IPS DF 19.7 (cell line): ENCODE measurements at regions not wholly inside any gene's neighbourhood (a gene's known extent, or its start where the extent isn't known, plus 50 kb on each side); places are given as distances from the start of the nearest gene placed in this dataset.

ENCODE experiments used
- DNase-seq: peaks from one replicate; pipeline ENCODE4 v3.0.0-alpha.2; 2013; ENCODE audit warnings: low read depth, low spot score

GRCh38 chr2:100627330-100628300 lies 64.8 kb downstream of the PDCL3 start:
- no peak for DNase-seq

GRCh38 chr2:100628506-100628905 lies 65.7 kb downstream of the PDCL3 start:
- no peak for DNase-seq

- DNase-seq = no peak
Observed at GRCh38 chr2:100629309-100629708, 66.5 kb downstream of the PDCL3 start.

- no peak for DNase-seq
Observed at GRCh38 chr2:100630473-100630977, 67.7 kb downstream of the PDCL3 start.

DNA sequence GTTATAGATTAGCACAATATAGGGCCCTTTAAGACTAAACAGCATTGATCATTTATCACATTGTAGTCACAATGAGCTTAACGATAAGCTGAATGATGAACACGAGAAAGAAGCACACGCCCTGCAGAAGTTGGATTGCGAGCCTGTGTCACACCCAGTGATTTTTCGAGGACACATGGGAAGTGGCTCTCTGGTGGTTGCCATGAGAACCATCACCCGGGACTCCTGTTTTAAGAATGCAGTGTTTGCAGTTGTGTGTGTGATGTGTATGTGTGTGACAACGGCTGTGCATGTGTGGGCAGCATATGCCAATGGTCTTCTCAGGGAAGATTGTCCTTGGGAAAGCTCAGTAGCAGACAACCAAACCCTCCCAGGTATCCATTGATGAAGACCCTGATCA lies 69.2 kb downstream of the PDCL3 start:
- no peak for DNase-seq

- DNase-seq = no peak
Observed at GRCh38 chr2:100632759-100633158, 70.0 kb downstream of the PDCL3 start.

GRCh38 chr2:100639588-100640390 lies 77.0 kb downstream of the PDCL3 start:
- peak; percentile 12 for DNase-seq

DNA sequence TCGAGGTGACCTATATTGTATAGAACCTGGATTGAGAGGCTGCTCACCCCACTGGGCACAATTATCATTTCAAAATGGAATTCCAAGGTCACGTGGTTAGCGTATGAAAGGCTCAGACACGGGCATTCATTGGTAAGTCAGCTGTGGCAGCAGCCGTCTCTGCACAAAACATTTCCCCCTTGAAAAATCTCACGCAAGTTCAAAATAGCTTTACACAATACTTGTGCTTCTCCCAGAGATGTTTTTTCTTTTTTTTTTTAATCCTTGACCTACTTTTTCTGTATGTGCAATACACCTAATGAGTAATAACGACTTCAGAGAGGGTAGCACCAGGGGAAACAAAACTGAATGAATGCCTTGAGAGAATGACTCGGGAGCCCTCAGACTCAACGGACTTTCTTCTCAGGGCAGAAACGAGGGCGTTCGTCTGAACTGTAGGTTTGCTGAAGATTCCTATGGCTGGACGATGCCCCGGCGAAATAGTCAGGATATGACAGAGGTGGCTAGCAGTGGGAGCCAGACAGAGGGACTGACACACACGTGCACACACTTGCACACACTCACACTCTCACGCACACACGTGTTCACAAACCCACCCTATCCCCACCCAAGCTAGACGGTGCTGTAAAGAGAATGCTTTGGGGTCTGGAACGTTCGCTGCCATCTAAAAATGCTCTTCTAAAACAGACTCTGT lies 77.8 kb downstream of the PDCL3 start:
- no peak for DNase-seq

- no peak for DNase-seq
Observed at GRCh38 chr2:100641125-100641435, 78.3 kb downstream of the PDCL3 start.

DNA sequence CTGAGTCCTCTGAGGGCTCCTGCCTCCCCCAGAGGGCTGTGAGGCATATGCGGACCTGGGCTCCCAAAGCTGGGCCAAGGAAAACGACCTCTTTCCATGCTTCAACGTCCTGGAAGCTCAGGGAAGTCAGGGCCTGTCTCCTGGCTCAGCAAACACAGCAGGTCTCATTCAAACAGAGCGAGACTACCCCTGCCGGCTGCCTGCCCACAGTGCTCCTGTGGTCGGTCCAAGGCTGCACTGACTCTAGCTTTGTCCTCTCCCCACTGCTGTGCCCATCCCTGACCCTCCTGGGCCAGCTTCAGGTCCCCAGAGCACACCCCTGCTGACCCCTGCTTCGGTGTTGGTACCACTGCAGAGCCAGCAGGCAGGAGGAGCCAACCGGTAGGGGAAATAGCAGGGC lies 79.6 kb downstream of the PDCL3 start:
- no peak for DNase-seq

DNA sequence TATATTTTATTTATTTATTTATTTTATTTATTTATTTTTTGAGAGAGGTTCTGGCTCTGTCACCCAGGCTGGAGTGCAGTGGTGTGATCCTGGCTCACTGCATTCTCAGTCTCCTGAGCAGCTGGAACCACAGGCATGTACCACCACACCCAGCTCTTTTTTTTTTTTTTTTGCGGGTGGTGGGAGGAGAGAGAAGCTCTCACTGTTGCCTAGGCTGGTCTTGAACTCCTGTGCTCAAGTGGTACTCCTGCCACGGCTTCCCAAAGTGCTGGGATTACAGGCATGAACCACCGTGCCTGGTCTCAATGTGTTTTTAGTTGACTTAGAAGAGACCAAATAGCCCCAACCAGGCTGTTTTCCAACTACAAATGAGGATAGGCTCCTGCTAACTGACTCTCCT lies 80.7 kb downstream of the PDCL3 start:
- no peak for DNase-seq

DNA sequence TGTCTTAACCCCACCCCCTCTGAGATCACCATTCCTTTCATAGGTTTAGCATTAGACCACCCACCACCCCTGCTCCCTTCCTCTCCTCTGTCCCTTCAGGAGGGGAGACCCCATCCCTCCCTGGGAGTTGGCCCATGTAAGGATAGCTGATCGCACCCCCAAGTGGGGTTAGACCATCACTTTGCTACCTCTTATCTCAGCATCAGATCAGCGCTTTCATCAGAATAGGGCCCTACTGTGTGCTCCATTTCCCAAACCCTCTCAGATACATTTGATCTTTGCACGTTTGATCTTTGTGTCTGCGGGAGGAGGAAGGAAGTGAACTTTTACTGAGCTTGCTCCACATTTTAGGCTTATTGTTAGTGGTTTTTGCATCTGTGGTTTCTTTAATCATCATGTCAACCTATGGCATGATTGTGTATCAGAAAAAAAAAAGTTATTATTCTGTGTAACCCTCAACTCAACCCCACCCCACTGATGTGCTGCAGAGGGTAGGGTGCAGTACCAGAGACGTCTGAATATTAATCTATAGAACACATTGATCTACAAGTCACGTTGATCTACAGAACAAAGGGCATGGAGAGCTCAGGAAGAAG lies 81.2 kb downstream of the PDCL3 start:
- DNase-seq = no peak

DNA sequence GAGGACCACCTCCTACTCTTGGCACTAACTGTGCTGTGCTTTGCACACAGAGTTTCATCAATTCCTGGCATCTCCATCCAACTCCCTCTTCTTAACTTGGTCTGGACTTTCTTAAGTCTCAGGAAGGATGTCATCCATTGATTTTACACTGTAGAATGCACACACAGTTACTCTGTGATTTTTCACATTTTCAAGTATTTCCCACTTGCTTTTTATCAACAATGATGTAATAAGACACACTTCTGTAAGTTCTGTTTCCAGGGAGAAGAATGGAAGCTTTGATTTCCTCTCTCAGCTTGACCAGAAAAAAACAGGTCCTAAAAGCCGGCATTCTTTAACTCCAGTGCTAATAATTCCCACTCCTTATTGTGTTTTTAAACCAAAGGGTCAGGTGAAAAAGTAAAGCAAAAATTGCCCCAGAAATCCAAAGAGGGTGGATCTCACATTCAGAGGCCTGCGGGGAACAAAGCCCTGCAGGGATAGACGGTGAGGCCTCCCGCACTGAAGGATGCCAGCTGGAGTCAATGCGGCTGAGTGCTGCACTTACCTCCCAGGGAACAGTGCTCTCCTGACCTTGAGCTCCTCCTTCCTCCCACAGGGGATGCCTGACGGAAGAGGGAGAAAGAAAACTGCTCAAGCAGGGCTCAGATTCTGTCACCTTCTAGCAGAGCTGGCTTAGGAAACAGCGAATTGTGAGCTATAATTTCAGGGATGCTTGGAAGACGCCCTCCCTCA lies 83.1 kb downstream of the PDCL3 start:
- DNase-seq = no peak

GRCh38 chr2:100647709-100648108 lies 84.9 kb downstream of the PDCL3 start:
- no peak for DNase-seq

DNA sequence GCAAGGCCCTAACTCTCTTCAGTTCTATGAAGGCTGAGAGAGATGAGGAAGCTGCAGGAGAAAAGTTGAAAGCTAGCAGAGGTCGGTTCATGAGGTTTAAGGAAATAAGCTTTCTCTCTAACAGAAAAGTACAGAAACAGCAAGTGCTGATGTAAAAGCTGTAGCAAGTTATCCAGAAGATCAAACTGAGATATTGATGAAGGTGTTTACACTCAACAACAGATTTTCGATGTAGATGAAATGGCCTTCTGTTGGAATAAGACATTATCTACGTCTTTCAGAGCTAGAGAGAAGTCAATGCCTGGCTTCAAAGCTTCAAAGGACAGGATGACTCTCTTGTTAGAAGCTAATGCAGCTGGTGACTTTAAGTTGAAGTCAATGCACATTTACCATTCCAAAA lies 87.4 kb downstream of the PDCL3 start:
- DNase-seq = no peak

- no peak for DNase-seq
Observed at GRCh38 chr2:100653449-100654035, 90.7 kb downstream of the PDCL3 start.

GRCh38 chr2:100654611-100655010 lies 91.8 kb downstream of the PDCL3 start:
- no peak for DNase-seq

DNA sequence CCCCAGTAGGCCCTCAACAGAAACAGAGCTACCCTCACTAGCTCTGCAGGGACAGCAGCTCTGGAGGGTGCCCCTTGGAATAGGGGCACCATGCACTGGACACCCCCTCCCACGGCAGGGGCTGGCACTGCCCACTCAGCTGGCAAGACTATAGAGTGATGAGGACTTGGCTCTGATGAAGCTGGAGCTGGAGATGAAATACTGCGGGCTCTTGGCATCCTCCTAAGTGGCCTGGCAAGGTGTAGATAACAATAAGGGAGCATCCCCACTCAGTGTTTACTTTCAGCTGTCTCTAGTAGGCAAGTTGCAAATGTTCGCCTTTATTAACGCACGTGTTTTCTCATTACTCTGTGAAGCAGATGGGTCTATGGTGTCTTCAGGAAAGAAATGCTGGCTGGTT lies 92.7 kb downstream of the PDCL3 start:
- no peak for DNase-seq

GRCh38 chr2:100655936-100656534 lies 93.2 kb downstream of the PDCL3 start:
- no peak for DNase-seq

DNA sequence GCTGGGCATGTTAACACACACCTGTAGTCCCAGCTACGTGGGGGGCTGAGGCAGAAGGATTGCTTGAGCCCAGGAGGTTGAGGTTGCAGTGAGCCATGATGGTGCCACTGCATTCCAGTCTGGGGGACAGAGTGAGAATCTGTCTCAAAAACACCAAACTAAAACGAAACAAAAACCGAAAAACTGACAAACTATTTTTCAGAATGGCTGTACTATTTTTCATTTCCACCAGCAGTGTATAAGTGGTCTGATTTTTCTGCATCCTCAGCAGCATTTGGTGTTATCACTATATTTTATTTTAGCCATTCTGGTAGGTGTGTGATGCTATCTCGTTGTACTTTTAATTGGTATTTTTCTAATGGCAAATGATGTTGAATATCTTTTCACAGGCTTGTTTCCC lies 95.2 kb downstream of the PDCL3 start:
- no peak for DNase-seq
